ENCODE measurements at regions not wholly inside any gene's neighbourhood (a gene's known extent, or its start where the extent isn't known, plus 50 kb on each side); places are given as distances from the start of the nearest gene placed in this dataset.

GRCh38 chr16:86919078-86919477 lies 340.7 kb downstream of the FOXL1 start:
- TF ChIP-seq SUZ12 (IDR thresholded peaks at IDR 0.05; ENCODE audit: extremely low read depth, insufficient read depth, insufficient read length) (no peak), ZNF274 (IDR thresholded peaks at IDR 0.05; ENCODE audit: low read depth, low read length) (no peak)
